Sigmoid colon (tissue), 4 donors: ENCODE measurements at regions not wholly inside any gene's neighbourhood (a gene's known extent, or its start where the extent isn't known, plus 50 kb on each side); places are given as distances from the start of the nearest gene placed in this dataset.
"Not testable (repeated sequence)": the region's sequence is repeated elsewhere in the genome, so short reads cannot be mapped to it uniquely, and the experiment has no call there.

Experiments
- CTCF ChIP-seq, 4 experiments: fragments of 450-650 bp in 3 of 4; fragments of 200-600 bp in 1 of 4; IDR thresholded peaks; one replicate each; pipeline ENCODE4 v1.5.1; 2016 to 2019; ENCODE audit warnings: antibody characterized with exemption in 4 of 4, mild to moderate bottlenecking in 3 of 4, moderate library complexity in 2 of 4
- EP300 ChIP-seq, 4 donors: sonication (generic); formaldehyde crosslinking; IDR thresholded peaks; one replicate each; pipeline ENCODE4 v1.6.1; 2017; ENCODE audit warnings: antibody characterized with exemption in 4 of 4

- not testable (repeated sequence) for TF ChIP-seq CTCF, EP300 (IDR thresholded peaks at IDR 0.05)
Observed at GRCh38 chr4:9604893-9605190, 160.6 kb downstream of the DEFB131A start.
